ENCODE measurements at regions not wholly inside any gene's neighbourhood (a gene's known extent, or its start where the extent isn't known, plus 50 kb on each side); places are given as distances from the start of the nearest gene placed in this dataset.
"Not testable (repeated sequence)": the region's sequence is repeated elsewhere in the genome, so short reads cannot be mapped to it uniquely, and the experiment has no call there.

- no peak for DNase-seq (ENCODE audit: low read depth)
Observed at GRCh38 chr1:98287626-98288025, 366.8 kb upstream of the DPYD start.

DNA sequence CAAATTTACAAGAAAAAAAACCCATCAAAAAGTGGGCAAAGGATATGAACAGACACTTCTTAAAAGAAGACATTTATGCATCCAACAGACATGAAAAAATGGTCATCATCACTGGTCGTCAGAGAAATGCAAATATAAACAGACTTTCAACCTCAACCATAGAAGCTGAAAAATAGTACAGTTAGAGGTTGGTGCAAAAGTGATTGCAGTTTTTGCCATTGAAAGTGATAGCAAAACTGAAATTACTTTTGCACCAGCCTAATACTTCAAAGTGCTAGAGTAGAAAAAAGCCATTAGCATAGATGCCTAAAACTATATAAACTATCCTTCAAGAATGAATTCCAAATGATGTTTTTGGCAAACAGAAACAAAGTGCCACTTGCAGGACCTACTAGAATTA is 365.8 kb upstream of the DPYD start:
- DNase-seq (ENCODE audit: low read depth): no peak

- DNase-seq (ENCODE audit: low read depth): not testable (repeated sequence)
Observed at GRCh38 chr1:98285286-98285685, 364.5 kb upstream of the DPYD start.

- DNase-seq (ENCODE audit: low read depth): no peak
Observed at GRCh38 chr1:98280049-98280448, 359.2 kb upstream of the DPYD start.

- DNase-seq (ENCODE audit: low read depth): no peak
Observed at GRCh38 chr1:98278055-98278454, 357.2 kb upstream of the DPYD start.

GRCh38 chr1:98277118-98277517 is 356.3 kb upstream of the DPYD start:
- DNase-seq (ENCODE audit: low read depth): no peak

DNA sequence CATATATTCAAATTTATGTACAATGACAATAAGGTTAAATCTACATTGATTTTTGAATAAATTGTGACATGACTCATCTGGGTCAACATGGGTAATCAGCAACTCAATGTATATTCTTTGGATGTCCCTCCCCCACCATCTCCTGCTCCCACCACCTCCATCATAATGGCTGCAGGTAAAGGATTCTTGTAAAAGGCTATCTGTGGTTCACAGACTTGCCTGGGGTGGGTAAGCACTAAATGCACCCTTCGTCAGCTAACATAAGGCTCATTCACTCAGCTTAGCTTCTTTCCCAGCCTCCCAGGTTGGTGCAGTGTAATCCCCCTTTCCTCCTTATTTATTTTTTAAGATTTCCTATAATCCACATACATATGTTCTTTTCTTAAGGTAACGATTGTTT is 355.7 kb upstream of the DPYD start:
- DNase-seq (ENCODE audit: low read depth): no peak

- DNase-seq (ENCODE audit: low read depth): no peak
Observed at GRCh38 chr1:98268316-98268715, 347.5 kb upstream of the DPYD start.

GRCh38 chr1:98267423-98267822 is 346.6 kb upstream of the DPYD start:
- no peak for DNase-seq (ENCODE audit: low read depth)

DNA sequence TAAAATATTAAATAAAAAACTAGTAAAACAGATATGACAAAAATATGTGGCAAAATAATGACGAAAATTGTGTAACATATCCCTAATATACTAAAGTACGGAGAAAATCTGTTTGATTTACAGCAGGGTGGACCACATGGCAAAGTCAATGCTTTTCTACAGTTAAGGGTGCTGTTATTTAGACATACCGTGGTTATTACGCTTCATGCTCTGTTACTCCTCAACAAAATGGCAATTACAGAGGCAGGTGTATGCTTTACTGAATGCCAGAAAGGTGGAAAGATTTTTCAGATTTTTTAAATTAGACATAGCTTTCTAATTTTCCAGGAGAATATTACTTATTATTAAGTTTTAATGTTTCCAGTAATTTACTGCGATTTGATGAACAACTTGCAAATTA is 343.9 kb upstream of the DPYD start:
- no peak for DNase-seq (ENCODE audit: low read depth)

DNA sequence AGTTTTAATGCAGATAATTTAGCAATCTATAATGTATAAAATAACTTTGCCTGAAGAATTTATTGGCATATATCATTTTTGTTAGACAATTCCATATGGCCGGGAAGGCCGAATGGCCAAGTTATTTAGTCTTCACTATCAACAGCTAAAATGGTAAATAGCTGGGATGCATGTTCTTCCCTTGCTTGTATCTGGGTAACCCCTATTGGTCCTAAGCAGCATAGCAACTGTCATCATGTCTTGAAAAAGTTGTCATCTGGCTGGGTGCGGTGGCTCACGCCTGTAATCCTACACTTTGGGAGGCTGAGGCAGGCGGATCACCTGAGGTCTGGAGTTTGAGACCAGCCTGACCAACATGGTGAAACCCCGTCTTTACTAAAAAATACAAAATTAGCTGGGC is 340.0 kb upstream of the DPYD start:
- no peak for DNase-seq (ENCODE audit: low read depth)

DNA sequence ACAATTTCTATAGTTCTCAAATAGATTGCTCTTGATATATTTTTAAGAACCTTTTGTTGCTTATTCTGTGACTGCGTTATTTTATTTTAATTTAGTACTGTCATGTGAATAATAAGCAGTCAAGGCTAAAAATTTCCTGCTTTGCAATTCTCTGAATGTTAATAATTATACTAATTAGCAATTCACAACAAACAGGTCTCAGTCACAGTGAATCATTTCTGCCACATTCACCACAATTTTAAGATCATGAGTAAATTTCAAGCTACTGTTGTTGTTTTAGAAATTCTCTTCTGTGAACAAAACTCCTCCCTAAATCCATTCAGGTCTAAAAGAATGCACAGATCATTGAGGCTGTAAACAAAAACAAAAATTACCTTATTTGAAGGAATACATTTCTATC is 339.6 kb upstream of the DPYD start:
- no peak for DNase-seq (ENCODE audit: low read depth)

DNA sequence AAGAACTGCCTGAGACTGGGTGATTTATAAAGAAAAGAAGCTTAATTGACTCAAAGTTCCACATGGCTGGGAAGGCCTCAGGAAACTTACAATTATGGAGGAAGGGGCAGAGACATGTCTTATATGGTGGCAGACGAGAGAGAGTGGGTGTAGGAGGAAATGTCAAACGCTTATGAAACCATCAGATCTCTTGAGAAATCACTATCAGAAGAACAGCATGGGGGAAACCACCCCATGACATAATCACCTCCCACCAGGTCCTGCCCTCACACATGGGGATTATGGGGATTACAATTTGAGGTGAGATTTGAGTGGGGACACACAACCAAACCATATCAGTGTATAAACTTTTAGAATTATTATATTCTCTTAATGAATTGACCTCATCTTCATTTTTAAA is 335.9 kb upstream of the DPYD start:
- no peak for DNase-seq (ENCODE audit: low read depth)

DNA sequence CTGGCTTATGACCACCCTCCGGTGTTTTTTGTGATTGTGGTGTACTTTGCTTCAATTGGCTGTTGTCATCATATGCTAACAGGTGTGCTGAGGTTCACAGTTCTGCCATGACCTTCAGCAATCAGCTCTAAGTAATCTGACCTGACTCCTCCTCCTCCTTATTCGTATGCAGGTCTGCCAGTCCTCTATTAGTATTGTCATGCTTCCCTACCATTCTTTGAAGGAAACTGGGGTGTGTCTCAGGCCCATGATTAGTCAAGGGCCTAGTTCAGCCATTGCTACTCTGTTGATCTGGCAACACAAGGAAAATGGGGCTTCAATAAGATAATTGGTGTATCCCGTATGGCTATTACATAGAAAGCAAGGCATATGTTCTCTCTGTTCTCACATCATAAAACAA is 332.3 kb upstream of the DPYD start:
- no peak for DNase-seq (ENCODE audit: low read depth)

DNA sequence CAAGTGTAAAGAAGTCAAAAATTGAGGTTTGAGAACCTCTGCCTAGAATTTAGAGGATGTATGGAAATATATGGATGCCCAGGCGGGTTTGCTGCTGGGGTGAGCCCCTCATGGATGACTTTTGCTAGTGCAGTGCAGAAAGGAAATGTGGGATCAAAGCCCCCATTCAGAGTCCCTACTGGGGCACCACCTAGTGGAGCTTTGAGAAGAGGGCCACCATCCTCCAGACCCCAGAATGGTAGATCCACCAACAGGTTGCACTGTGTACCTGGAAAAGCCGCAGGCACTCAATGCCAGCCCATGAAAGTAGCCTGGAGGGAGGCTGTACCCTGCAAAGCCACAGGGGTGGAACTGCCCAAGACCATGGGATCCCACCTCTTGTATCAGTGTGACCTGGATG is 330.7 kb upstream of the DPYD start:
- no peak for DNase-seq (ENCODE audit: low read depth)

GRCh38 chr1:98232678-98233077 is 311.8 kb upstream of the DPYD start:
- DNase-seq (ENCODE audit: low read depth): no peak

- no peak for DNase-seq (ENCODE audit: low read depth)
Observed at GRCh38 chr1:98222706-98223105, 301.9 kb upstream of the DPYD start.

- no peak for DNase-seq (ENCODE audit: low read depth)
Observed at GRCh38 chr1:98221923-98222322, 301.1 kb upstream of the DPYD start.

DNA sequence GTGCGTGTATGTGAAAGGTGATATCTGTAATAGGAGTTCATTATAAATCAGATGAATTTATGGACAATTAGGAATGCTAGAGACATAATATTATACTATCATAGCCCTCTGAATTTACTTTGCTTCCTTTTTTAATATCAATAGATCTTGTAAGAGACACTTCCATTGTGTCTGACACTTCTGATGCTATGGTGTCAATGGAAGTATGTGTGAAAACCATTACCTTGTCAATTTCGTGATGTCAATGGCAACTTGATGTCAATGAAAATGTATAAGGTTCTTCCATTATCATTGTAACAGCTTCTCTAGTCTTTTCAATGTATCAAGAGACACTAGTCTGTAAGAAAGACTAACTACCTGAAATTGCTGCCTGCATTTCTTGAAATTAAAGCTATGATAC is 296.8 kb upstream of the DPYD start:
- no peak for DNase-seq (ENCODE audit: low read depth)

DNA sequence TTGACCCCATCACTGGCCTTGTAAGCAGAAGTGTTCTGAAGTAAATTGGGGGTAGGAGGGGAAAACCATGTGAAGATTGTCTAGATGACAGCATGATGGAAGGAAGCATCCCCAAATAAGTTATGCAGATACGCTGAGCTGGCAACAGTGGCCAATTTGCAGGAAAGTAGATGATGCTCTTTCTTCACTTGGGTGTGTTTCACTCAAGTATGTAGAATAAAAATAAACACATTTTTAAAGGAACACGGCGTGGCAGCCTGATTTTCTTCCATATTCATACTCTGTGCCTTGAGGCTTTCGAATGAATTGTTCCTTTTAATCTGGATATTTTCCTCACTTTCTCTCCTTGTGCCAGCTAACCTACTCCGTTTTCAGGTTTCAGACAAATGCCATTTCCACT is 295.5 kb upstream of the DPYD start:
- no peak for DNase-seq (ENCODE audit: low read depth)

GRCh38 chr1:98211271-98211845 is 290.5 kb upstream of the DPYD start:
- no peak for DNase-seq (ENCODE audit: low read depth)

GRCh38 chr1:98210563-98210962 is 289.7 kb upstream of the DPYD start:
- no peak for DNase-seq (ENCODE audit: low read depth)

- no peak for DNase-seq (ENCODE audit: low read depth)
Observed at GRCh38 chr1:98210064-98210463, 289.2 kb upstream of the DPYD start.

DNA sequence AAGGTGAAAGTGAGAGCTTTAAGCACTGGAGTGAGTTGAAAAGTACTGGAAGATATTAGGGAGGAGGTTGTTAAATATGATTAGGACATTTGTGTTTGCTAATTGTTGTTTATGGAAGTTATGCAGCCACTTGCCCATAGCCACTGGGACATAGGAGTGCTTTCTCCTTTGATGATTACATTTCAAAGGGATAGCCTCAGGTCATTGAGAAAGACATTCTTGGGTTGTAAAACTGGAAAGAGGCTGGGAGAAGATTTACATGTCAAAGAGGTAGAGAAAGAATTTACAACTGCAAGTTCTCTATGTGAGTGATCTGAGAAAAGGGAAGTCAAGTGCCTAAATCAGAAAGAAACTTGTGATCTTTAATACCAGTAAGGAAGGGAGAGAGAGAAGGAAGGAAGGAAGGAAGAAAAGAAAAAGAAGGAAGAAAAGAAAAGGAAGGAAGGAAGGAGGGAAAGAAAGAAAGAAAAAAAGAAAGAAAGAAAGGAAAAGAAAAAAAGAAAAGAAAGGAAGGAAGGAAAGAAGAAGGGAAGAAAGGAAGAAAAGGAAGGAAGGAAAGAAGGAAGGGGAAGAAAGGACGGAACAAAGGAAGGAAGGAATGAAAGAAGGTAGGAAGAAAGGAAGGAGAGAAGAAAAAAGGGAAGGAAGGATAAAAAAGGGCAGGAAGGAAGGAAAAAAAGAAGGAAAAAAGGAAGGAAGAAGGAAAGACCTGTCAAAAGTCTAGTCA is 284.6 kb upstream of the DPYD start:
- no peak for DNase-seq (ENCODE audit: low read depth)

All from stimulated activated CD8-positive, alpha-beta memory T cell treated with anti-CD3 and anti-CD28 coated beads, Interleukin-15, amount 100 ng/mL, for 1 hour (primary cell).